NCI-H526 treated with DMSO at 0.1 percent for 48 hours (cell line): ENCODE measurements at regions not wholly inside any gene's neighbourhood (a gene's known extent, or its start where the extent isn't known, plus 50 kb on each side); places are given as distances from the start of the nearest gene placed in this dataset.
"Not testable (repeated sequence)": the region's sequence is repeated elsewhere in the genome, so short reads cannot be mapped to it uniquely, and the experiment has no call there.

ENCODE experiments used
- DNase-seq: peaks from one replicate; lab custom pipeline; 2025; lab: John Stamatoyannopoulos, UW

DNA sequence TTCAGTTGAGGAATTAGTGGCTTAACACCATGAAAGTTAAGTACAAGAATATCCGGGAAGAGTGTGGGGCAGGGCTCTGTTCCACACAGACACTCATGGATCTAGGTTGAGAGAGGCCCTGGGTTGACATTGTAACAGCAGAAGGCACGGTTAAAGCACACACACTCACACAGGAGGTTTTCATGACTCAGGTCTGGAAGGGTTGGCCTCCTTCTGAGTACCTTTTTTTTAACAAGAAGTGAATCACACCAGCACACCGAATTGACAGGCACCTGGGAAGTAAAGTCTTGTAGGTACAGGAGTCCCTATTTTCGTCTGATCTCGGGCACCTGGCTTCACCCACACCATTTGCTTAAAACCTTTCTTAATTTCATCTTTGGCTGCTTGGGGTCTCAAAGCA, 509.4 kb upstream of the ADARB2 start:
- no peak for DNase-seq

DNA sequence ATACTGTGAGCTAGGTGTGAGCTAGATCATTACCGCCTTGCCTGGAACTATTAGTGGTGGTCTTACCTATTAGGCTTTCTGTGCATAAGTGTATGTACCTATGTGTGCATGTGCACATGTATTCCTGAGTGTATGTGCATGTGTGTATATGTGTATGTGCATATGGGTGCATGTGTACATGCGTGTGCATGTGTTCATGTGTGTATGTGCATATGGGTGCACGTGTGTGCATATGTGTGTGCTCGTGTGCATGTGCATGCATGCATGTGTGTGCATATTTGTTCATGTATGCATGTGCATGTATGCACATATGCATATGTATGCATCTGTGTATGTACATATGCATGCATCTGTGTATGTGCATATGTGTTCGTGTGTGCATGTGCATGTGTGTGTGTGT, 508.3 kb upstream of the ADARB2 start:
- no peak for DNase-seq

DNA sequence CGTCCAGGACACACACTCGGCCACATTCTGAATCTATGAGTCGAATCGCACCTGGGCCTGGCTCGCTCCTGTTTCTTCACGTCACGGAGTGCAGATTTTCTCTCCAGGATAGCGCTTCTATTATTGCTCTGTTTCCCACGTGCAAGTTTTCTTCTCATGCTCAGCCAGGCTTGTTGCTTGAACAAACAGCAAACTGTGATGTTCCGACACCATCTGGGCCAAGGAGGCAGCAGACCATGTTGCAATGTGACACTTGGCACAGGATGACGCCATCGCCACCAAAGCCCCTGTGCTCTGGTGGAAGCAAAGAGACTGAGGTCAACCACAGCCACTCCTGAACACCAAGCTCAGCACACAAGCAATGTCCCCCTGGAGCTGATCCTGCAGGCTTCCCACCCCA, 507.1 kb upstream of the ADARB2 start:
- DNase-seq, result no peak

DNA sequence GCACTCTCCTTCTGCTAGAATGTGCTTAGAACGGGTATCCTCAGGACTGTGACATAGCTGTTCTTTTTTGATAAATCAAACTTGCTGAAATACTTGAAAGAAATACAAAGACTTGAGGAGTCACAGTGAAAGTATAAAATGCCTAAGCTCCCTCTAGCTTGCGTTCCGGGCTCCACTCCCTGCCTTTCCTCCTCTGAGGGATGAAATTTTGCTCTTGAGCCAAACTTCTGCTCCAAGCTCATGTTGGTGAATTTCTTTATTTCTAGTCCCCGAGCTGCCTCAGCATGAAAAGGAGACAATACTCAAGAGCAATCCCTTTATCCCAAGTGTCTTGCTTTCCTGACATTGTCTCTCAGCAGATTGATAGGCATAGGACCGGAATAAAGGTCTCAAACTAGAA, 499.6 kb upstream of the ADARB2 start:
- no peak for DNase-seq

DNA sequence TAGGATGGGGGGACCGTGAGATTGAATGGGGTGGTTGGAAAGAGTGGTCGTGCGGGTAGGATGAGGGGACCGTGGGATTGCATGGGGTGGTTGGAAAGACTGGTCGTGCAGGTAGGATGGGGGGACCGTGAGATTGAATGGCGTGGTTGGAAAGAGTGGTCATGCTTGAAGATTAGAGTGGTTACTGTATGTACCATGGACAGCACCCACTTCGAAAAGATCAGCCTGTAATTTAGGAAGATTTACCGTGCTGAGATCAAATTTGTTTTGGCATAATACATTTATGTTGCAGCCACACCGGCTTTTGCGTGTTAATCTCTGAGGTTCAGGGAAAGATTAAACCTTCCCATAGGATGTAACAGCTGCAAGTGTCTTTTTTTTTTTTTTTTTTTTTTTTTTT, 495.2 kb upstream of the ADARB2 start:
- DNase-seq, result no peak

DNA sequence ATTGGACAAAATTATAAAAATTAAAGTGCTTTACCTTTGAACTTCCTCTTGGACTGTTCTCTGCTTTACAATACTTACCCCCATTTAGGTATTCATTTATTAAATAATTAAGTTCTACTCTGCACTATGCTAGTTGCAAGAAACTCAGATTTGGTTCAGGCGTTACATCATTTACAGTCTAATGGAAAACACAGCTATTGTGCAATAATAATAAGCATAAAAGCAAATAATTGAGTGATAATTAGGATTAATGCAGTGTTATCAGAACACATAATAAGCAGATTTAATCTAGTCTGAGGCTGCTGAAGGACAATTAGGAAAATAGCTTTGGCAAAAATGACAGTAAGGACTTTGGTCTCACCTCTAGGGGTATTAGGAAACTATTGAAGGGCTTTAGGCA, 493.2 kb upstream of the ADARB2 start:
- DNase-seq, result no peak

DNA sequence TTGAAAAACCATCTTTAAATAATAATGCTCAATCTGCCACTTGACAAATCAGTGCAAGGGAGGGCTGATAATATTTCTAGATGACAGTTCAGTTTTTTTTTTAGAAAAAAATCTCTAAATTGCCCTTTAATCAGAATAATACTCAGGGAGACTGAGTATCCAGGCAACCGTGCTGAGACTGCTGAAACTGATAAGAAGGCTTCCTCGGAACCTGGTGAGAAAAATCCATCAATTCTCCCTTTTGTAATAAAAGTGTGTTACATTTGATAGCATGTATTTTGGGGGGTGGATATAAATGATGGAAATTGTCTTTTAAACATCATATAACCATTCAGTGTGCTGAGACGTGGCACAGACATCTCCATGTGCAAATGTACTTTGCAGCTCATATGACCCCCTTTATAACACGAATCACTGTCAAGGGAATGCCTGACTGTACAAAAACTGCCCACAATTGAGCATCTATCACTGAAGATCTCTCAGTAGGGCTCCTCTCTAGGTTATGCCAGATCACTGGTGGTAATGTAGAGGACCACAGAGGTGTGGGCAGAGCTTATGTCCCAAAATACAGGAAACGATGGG, 491.1 kb upstream of the ADARB2 start:
- DNase-seq, result no peak

DNA sequence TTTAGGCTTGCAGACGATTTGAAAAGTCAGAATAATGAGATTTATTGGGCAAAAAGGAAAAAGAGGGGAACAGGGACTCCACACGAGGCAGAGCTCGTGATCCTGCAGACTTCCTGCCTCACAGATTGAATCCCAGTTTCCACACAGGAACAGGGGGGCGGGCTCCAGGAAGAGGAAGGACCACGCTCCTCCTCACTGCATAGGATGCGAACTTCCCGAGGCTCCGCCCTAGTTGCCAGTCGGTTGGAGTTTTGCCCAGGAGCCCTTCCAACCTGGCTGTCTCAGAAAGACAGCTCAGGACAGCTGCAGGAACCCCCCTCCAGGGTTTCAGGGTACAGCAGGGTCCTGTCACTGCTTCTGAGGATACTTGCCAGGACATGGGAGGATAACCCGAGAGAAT, 488.3 kb upstream of the ADARB2 start:
- no peak for DNase-seq

DNA sequence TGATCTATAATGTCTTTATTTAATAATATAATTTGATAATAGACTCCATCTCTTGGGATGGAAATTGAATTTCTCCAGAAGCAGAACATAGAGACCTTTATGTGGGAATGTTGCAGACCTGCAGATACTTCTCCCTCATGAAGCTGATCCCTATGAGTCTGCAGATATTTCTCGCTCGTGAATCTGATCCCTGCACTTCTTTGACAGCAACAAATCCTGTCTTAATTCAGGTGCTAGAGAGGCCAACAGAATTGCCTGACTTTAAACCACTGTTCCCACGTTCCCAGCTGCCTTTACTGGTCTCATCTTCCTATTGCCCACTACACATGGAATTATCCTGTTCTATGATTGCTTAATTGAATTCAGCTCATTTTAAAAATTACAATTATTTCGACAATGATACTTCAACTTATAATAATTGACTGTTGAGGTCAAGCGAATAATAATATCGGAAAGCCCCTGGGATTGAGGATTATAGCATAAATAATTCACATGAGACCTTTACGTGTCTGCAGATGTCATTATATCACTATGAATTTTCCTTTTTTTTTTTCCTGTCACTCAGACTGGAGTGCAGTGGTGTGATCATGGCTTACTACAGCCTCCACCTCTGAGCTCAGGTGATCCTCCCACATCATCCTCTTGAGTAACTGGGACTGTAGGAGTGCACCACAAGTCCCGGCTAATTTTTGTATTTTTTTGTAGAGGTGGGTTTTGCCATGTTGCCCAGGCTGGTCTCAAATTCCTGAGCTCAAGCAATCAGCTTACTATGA, 486.4 kb upstream of the ADARB2 start:
- DNase-seq, result no peak

DNA sequence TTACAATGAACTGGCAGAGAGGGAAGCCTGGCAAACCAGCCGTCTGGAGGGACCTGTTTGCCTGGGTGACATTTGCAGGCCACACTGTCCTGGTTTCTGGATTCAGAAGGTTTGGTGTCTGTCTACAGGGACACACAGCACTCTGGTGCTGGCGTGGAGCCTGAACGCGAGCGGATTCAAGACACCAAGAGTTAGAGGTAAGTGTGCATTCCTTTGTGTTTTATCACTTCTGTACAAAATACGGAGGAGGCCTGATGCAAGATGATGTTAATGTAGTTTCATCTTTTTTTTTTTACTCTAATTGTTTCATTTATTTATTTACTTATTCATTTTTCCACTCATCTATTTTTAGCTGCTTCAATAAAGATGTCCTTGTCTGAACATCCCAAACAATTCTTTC, 485.3 kb upstream of the ADARB2 start:
- DNase-seq, result no peak

DNA sequence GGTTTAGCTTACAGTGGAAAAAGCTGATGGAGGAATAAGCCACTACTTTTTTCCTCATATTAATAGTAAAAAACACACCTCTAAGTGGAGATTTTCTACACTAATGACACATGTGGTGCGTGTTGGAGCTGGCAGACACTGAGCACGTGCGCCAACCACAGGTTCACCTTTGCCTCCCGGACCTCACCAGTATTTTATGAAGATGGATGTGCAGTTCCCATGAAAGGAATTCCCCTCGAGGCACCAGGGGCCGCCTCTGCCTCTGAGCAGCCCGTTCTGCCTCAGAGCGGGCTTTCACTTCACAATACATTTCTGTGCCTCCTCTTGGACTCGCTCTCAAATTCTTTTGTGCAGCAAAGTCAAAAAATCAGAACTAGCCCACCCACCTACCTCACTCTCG, 477.5 kb upstream of the ADARB2 start:
- no peak for DNase-seq

DNA sequence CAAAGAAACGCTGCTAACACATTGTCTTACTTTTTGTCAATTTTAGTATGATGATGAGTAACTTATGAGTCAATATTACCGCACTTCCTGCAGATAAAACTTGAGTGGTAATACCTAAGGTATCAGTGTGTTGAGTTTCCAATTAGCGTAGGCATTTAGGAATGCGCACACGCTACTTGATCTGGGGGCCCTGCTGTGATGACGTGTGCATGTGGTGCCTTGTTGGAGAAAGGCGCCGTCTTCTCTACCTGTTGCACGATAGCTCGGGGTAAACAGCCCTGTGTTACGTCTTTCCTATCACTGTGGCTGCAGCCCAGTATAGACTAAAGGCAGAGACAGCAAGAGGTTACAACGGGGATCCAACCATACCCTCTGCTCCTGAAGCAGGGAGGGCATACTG, 476.8 kb upstream of the ADARB2 start:
- DNase-seq, result no peak

DNA sequence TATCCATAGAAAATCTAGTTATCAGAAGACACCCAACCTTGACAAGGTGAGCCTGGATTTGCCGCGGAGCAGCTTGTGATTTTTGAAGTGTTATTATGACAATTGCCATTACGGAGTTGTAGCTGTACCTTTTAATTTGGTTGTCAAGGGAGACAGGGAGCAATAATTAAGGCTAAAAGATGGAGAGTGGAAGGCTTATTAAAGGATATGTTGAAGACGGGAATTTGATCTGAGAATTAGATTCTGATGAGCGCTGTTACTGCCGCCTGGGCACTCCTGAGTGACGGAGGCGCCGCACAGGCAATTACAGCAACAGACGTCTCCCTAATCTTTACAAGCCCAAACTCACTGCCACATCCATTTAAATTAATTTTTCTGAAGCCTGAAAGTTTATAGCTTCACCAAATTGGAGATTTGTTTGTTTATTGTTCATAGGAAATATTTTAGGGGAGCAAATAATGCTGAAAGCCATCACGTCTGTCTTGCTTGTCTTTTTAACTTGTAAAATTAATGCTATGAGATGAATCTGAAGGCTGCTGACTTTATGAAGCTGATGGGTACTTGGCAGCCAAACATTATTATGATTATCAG, 475.0 kb upstream of the ADARB2 start:
- no peak for DNase-seq

DNA sequence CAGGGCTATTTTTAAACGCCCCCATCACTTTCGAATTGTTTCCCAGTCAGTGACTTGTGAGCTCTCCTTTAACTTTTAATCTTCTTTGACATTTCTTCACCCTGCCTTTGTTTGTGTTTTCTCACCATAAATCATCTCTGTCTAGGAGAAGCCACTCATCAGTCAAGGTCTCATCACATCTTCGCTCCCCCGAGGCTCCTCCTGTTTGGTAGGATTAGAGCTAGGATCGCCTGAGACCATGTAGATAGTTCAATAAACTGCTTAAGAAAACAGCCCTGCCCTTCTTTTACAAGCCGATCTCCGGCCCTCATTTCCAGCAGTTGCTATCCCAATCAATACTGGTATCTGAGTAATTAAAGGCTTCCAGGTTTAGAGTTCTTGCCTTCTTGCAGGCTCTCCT, 472.8 kb upstream of the ADARB2 start:
- DNase-seq, result no peak

DNA sequence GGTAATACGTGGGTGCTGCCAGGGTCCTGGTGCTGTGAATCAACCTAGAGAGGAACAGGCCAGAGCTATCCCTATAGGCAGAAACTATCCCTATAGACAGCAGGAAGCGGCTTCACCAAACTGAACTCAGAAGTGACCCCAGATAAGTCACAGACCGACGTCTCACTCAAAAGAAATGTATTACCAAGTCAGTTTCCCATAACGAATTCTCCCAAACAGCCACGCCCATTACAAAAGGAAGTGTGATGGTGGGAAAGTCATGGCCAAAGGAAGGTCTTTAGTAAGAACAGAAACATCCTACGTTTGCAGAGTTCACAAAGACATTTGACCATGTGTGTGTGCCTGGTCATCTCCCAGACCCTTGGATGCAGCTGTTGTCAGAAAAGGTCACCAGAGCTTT, 470.8 kb upstream of the ADARB2 start:
- DNase-seq, result no peak

DNA sequence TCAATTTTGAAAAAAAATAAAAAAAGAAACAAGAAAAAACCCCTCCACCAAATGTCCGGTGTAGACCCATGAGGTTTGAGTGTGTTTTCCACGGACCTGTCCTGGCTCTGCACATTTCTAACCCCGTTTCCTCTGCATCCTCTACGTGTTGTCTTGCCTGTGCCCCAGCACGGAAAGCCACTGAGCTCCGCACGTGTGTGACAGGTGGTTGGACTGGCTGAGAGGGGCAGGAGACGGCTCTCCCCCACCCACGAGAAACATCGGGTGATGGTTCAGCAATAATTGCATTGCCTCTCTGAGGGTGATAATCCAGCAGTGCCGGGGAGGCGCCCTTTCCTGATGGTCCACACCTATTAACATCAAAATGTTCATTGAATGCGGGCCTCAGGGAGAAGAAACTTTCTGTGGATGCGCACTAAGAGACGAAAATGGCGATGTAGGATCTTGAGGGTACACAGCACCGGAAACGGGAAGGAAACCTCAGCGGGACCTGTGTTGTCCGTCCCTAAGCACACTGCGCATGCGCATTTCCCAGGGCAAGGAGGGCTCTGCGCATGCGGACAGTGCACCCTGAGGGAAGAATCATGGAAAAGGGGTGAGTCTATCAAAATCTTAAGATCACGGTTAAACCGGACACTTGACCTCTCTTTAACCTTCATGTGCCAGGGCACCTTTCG, 470.1 kb upstream of the ADARB2 start:
- DNase-seq, result no peak

DNA sequence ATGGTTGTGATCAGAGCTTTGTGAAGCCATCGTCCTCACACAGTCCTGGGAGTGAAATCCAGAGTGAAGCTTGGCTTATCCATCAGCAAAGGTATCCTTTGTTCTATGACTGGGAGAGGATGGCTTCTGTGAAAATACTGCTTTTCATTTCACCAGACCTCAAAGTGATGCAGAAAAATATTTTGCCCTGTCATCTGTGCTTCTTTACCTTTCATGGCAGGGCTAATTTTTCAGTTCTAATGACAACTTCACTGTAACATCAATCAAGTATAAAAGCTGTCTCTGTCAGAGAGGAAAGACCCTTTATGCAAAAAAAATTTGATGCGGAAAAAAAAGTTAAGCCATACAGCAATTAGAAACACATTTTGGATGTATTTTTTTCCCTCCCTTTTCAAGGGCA, 468.1 kb upstream of the ADARB2 start:
- DNase-seq, result no peak

DNA sequence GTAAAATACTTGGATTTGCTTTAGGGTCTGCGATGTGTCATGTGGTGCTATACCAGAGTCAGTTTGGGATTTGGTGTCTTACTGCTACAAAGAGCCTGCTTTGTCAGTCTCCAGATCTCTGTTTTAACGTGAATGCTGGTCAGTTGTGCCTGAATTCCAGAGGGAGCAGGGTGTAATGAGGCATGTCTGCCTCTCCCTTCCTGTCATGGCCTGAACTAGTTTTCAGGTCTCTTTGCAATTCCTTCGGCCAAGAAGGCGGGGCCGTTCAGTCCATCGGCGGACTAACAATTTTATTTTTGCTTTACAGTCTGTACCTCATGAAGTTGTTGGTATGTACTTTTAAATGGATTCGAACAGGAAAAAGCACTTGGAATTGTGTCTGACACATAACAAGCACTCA, 465.1 kb upstream of the ADARB2 start:
- DNase-seq, result no peak

DNA sequence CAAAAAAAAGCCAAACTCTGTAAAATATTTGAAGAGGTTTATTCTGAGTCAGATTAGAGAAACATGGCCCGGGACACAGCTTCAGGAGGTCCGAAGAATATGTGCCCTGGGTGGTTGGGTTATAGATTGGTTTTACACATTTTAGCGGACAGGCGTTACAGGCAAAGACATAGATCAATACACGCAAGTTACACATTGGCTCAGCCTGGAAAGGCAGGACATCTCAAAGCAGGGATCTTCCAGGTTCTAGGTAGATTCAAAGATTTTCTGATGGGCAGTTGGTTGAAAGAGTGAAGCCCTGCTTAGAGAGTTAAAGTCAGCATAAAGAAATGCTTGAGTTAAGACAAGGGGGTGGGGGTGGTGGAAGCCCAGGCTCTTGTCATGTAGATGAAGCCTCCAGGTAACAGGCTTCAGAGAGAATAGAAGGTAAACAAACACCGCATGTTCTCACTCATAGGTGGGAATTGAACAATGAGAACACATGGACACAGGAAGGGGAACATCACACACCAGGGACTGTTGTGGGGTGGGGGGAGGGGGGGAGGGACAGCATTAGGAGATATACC, 464.3 kb upstream of the ADARB2 start:
- DNase-seq, result no peak

DNA sequence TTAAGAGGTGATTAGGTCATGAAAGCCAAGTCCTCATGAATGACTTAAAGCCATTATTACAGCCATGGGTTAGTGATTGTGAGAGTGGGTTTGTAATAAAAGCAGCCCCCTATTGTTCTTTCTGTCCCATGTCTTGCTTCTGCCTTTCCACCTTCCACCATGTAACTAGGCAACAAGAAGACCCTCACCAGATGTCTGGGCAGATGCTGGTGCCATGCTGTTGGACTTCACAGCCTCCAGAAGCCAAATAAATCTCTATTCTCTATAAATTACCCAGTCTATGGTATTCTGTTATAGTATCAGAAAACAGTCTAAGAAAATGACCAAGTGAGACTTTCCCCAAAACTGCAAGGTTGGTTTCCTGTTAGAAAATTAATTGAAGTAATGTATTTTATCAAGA, 460.3 kb upstream of the ADARB2 start:
- no peak for DNase-seq

DNA sequence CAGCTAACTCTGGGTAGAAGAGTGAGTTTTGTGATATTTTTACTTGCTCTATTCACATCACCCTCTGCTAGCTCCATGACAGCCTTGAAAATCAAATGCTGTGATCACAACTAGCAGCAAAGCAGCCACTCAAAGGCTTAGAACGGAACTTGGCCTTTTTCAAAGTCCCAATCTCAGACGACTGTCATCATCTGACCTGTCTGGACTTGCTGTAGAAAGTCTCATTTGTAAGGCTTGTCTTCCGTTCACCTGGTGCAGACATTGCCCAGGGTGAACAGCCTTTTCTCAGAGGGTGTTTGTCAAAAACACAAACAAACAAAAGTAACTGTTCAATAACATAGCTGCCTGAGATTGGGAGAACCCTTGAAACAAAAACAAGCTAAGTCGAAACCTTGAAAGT, 458.9 kb upstream of the ADARB2 start:
- DNase-seq, result no peak

DNA sequence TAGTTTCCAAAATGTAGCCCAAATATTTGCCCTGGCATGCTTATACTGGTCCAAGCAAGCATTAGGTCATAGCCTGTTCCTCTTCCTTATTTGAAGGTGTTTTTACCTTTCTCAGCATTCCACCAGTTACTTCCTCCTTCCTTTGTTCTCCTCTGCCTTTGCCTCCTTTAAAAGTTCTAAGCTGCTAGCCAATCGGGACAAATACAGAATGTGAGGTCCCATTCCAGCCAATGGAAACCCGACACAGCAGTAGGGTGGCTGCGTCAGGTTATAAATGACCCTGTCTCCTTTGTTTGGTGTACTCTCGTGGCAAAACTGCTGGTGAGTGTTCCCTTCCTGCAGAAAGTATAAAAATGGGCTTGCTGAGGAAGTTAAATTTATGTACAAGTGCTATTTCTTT, 452.0 kb upstream of the ADARB2 start:
- DNase-seq, result not testable (repeated sequence)

DNA sequence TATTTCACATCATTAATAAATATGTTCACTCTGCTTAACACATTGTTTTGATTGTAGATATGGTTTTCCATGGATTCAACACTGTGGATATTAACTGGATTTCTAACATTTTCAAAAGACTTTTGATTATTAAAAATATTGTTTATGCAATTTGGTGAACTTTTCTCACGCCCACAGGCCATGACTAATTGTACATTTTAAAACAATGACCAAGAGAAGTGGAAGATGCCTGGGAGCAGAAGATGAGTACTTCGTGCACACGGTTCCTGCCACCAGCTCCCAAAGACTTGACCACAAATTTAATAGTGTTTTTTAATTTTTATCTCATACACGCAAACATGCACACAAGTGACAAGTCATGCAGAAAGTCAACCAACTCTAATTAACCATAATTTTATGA, 451.0 kb upstream of the ADARB2 start:
- no peak for DNase-seq
